ENCODE measurements at regions not wholly inside any gene's neighbourhood (a gene's known extent, or its start where the extent isn't known, plus 50 kb on each side); places are given as distances from the start of the nearest gene placed in this dataset.

DNA sequence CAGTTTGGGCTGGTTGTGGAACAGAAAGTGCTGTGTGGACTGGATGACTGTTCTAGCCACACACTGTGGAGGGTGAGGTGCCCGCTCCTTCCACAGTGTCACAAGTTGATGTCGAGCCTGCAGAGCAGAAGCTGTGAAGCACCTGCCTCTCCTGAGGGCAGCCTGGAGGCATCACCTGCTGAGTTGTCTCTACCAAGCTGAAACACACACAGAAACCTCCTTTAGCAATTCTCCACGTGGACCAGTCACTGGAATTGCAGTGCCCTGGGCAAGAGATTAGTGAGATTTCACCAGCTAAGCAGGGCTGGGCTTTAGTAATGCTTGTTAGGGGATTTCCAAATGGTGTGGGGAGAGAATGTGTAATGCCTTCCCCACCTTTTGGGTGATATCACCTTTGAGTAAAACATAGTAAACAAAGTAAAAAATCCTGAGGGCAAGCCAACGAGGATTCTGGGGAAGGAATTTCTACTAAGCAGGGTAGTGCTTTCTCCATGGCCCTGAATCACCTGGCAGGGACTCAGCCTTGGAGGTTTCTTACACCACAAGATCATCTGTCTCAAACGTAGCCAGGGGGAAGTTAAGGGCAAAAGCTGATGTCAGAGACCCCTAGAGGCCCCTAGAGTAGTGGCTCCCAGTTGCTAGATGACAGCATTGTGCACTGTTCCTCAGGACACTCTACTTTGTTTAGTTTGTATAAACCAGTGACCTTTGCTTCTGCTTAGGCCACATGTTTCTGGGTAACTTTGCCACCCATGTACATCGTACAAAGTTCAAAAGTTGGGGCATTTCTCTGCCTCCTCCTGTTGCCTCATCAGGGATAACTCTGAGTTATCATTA is 233.1 kb upstream of the IGFBP3 start:
- H3K4me2 ChIP-seq (ENCODE audit: insufficient read depth in 1 of 2, low read depth in 2 of 2, low read length in 2 of 2) = no peak overlapping the region
- no peaks in the 10 kb centered on the region for H3K23me2 ChIP-seq (ENCODE audit: low read depth, low read length)
- ChIA-PET CTCF (ENCODE audit: partially characterized antibody) (interaction anchor here (0.6 to 3.4 kb wide), 6 partner anchors 8 to 262 kb away, joined by 3 to 12 read pairs (median 4); no protein-coding TSS in a partner anchor), POLR2A (ENCODE audit: partially characterized antibody) (no interaction called here)
- H2BK120ac ChIP-seq (replicated peaks; ENCODE audit: low read depth, low read length) = peak overlapping the region; percentile 52
- no peaks in the 10 kb centered on the region for H3K27me3 ChIP-seq (replicated peaks in 1 of 4; ENCODE audit: control insufficient read depth in 3 of 4, extremely low read depth in 1 of 4, insufficient read depth in 3 of 4, low read length in 3 of 4)
- H3K36me3 ChIP-seq (ENCODE audit: control insufficient read depth in 2 of 4, insufficient read depth in 4 of 4, low read length in 3 of 4) = no peaks in the 10 kb centered on the region; a peak in 1 of 8 replicates
- no peak overlapping the region for H2BK15ac ChIP-seq (ENCODE audit: low read length)
- no peak overlapping the region for H3K56ac ChIP-seq (replicated peaks; ENCODE audit: insufficient read length, low read depth, low read length)
- H3K79me1 ChIP-seq (ENCODE audit: low read depth, low read length) = no peaks in the 10 kb centered on the region
- no peak overlapping the region for H2BK20ac ChIP-seq (ENCODE audit: low read length)
- H2AFZ ChIP-seq (ENCODE audit: low read length) = peak overlapping the region; percentile 20; the same call in 1 of the 2 replicates
- no peaks in the 10 kb centered on the region for H4K20me1 ChIP-seq (replicated peaks in 1 of 2; ENCODE audit: control insufficient read depth in 1 of 2, insufficient read depth in 2 of 2, low read length in 2 of 2)
- H3K9me3 ChIP-seq (ENCODE audit: insufficient read depth in 2 of 2, low read depth in 1 of 2, low read length in 1 of 2) = no peaks in the 10 kb centered on the region
- peak overlapping the region; percentile 53 for H2BK12ac ChIP-seq (ENCODE audit: low read depth, low read length)
- H3K4me3 ChIP-seq (ENCODE audit: extremely low read depth in 1 of 4, insufficient read depth in 2 of 4, low read depth in 3 of 4, low read length in 4 of 4) = no peak overlapping the region
- no peak overlapping the region for H4K91ac ChIP-seq (replicated peaks; ENCODE audit: insufficient read length, low read length)
- no peak overlapping the region for H4K5ac ChIP-seq (ENCODE audit: insufficient read length, low read depth, low read length)
- WGBS, 2 experiments (ENCODE audit: extremely low coverage in 1 of 2, insufficient coverage in 1 of 2, insufficient read length in 1 of 2, insufficient replicate concordance in 2 of 2, low coverage in 1 of 2, low lambda C conversion rate in 2 of 2, missing lambda C conversion rate in 1 of 2) = 91% methylated on average over 6 of the region's 6 CpGs; no CpG with 5 or more reads in 1 of the 2 experiments
- DNase-seq (ENCODE audit: low read depth in 1 of 2, low spot score in 2 of 2) (no peak), FAIRE-seq (no peak)
- H2BK5ac ChIP-seq (ENCODE audit: low read depth, low read length) = no peak overlapping the region
- TF ChIP-seq, protein P1, sequence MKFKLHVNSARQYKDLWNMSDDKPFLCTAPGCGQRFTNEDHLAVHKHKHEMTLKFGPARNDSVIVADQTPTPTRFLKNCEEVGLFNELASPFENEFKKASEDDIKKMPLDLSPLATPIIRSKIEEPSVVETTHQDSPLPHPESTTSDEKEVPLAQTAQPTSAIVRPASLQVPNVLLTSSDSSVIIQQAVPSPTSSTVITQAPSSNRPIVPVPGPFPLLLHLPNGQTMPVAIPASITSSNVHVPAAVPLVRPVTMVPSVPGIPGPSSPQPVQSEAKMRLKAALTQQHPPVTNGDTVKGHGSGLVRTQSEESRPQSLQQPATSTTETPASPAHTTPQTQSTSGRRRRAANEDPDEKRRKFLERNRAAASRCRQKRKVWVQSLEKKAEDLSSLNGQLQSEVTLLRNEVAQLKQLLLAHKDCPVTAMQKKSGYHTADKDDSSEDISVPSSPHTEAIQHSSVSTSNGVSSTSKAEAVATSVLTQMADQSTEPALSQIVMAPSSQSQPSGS (IDR thresholded peaks at IDR 0.05; ENCODE audit: low read length) = no peak
- peak; percentile 14 to 40; a peak in 2 of 4 replicates for TF ChIP-seq RAD21 (IDR thresholded peaks at IDR 0.05 in 1 of 2, conservative IDR thresholded peaks at IDR 0.05 in 1 of 2; ENCODE audit: low read depth in 2 of 2, low read length in 2 of 2)
- TF ChIP-seq, protein P2, sequence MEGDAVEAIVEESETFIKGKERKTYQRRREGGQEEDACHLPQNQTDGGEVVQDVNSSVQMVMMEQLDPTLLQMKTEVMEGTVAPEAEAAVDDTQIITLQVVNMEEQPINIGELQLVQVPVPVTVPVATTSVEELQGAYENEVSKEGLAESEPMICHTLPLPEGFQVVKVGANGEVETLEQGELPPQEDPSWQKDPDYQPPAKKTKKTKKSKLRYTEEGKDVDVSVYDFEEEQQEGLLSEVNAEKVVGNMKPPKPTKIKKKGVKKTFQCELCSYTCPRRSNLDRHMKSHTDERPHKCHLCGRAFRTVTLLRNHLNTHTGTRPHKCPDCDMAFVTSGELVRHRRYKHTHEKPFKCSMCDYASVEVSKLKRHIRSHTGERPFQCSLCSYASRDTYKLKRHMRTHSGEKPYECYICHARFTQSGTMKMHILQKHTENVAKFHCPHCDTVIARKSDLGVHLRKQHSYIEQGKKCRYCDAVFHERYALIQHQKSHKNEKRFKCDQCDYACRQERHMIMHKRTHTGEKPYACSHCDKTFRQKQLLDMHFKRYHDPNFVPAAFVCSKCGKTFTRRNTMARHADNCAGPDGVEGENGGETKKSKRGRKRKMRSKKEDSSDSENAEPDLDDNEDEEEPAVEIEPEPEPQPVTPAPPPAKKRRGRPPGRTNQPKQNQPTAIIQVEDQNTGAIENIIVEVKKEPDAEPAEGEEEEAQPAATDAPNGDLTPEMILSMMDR (IDR thresholded peaks at IDR 0.05; ENCODE audit: control extremely low read depth in 1 of 3, insufficient read depth in 1 of 3, low read depth in 1 of 3, low read length in 3 of 3) = peak in 2 of 3 experiments; percentile 3 to 26; a peak in 1 of 4 replicates
- no peak overlapping the region for H3K18ac ChIP-seq (ENCODE audit: extremely low read depth, low read length)
- no peak overlapping the region for H3K27ac ChIP-seq (ENCODE audit: low read depth, low read length)
- H3K23ac ChIP-seq (ENCODE audit: insufficient read length) = no peak overlapping the region
- no peak overlapping the region for H2AK5ac ChIP-seq (ENCODE audit: low read depth, low read length)
- no peak overlapping the region for H3K14ac ChIP-seq (ENCODE audit: insufficient read length)
- peak overlapping the region; percentile 8 for H3K4ac ChIP-seq (replicated peaks; ENCODE audit: insufficient read length, low read depth, low read length)
- H3K79me2 ChIP-seq (ENCODE audit: control insufficient read depth in 1 of 2, insufficient read depth in 2 of 2, low read length in 2 of 2) = no peaks in the 10 kb centered on the region
- H3K4me1 ChIP-seq (replicated peaks in 1 of 4; ENCODE audit: control insufficient read depth in 3 of 4, insufficient read depth in 4 of 4, low read length in 3 of 4) = no peaks in the 10 kb centered on the region
- H3K9ac ChIP-seq (replicated peaks in 1 of 4; ENCODE audit: extremely low read depth in 1 of 4, low read depth in 3 of 4, low read length in 3 of 4) = no peak overlapping the region
- no peak overlapping the region for H4K8ac ChIP-seq (ENCODE audit: extremely low read depth, insufficient read depth, low read length)

Data from H1 (cell line).